ENCODE measurements at regions not wholly inside any gene's neighbourhood (a gene's known extent, or its start where the extent isn't known, plus 50 kb on each side); places are given as distances from the start of the nearest gene placed in this dataset.
"Not testable (repeated sequence)": the region's sequence is repeated elsewhere in the genome, so short reads cannot be mapped to it uniquely, and the experiment has no call there.

DNA sequence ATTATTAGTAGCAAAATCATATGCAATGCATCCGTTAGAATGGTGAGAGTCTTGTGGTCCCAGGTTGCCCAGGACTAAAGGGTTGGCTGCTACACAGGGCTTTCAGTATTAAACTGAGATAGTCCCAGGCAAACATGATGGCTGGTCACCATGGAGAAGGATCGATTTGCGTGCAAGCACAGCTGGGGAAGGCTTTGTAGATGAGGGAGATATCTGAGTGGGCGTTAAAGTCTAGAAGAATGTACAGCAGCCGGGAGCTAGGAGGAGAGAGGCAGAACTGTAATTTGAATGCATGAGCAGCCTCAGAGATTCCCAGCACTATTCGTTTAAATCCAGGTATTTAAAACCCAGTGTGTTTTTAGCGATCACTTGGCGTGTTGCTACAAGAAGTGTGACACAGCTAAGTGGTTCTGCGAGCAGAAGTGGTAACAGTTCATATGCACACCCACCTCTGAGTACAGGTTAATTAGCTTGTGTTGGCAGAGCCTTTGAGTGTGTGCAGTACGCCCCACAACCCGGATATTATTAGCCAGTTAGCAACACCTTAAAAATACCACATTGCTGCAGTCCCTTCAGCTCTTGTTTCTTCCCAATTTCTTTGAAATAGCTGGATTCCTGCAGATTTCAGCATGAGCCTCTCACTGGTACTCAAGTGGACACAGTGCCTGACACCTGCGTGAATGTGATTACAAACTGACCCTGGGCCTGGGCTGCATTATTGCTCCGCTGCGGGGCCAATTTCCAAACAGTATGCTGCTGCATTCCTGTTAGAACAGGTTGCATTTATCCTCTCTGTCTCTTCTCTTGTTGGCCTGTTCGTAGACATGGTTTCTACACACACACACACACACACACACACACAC lies 67.2 kb upstream of the SCAF4 start:
- TF ChIP-seq, protein P1, sequence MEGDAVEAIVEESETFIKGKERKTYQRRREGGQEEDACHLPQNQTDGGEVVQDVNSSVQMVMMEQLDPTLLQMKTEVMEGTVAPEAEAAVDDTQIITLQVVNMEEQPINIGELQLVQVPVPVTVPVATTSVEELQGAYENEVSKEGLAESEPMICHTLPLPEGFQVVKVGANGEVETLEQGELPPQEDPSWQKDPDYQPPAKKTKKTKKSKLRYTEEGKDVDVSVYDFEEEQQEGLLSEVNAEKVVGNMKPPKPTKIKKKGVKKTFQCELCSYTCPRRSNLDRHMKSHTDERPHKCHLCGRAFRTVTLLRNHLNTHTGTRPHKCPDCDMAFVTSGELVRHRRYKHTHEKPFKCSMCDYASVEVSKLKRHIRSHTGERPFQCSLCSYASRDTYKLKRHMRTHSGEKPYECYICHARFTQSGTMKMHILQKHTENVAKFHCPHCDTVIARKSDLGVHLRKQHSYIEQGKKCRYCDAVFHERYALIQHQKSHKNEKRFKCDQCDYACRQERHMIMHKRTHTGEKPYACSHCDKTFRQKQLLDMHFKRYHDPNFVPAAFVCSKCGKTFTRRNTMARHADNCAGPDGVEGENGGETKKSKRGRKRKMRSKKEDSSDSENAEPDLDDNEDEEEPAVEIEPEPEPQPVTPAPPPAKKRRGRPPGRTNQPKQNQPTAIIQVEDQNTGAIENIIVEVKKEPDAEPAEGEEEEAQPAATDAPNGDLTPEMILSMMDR (conservative IDR thresholded peaks at IDR 0.05; ENCODE audit: low read depth, low read length) = no peak
- no peak for DNase-seq (ENCODE audit: low read depth)
- H3K4me3 ChIP-seq (ENCODE audit: low read depth, low read length) = no peak overlapping the region

DNA sequence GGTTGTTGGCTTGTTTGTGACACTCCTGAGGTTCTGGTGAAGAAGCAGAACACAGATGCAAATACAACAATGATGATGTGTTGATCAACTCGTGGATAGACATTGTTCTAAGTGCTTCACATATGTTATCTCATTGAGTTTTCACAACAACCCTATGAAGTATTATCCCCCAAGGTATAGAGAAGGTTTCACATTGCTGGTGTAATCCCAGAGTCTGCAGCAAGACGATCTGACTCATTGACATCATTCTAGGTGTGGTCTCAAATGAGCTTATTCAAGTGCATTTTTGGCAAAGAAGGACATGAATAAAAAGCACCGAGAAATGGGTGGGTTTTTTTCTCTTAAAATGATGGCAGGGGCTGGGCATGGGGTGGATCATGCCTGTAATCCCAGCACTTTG lies 64.1 kb upstream of the SCAF4 start:
- no peak overlapping the region for H3K4me3 ChIP-seq (ENCODE audit: low read depth, low read length)
- TF ChIP-seq, protein P1 (conservative IDR thresholded peaks at IDR 0.05; ENCODE audit: low read depth, low read length) = no peak
- DNase-seq (ENCODE audit: low read depth) = no peak

DNA sequence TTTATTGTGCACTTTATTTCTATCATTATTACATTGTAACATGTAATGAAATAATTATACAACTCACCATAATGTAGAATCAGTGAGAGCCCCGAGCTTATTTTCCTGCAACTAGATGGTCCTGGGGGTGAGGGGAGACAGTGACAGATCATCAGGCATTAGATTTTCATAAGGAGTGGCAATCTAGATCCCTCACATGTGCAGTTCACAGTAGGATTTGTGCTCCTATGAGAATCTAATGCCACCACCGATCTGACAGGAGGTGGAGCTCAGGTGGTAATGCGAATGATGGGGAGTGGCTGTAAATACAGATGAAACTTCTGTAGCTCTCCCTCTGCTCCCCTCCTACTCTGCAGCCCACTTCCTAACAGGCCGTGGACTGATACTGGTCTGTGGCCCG lies 58.5 kb upstream of the SCAF4 start:
- DNase-seq (ENCODE audit: low read depth); H3K4me3 ChIP-seq (ENCODE audit: low read depth, low read length): not testable (repeated sequence)

DNA sequence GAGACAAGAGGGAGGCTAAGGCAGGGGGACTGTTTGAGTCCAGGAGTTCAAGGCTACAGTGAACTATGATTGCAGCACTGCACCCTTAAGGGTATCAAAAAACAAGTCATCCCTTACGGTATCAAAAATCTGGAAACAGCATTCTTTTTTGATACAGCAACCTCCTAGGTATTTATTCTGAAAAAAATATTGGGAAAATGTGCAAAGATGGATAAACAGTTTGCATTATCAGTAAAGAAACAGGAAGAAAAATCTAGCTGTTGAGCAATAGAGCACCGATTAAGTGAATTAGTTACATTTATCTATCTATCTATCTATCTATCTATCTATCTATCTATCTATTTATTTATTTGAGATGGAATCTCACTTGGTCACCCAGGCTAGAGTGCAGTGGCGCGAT lies 56.7 kb upstream of the SCAF4 start:
- no peak overlapping the region for H3K4me3 ChIP-seq (ENCODE audit: low read depth, low read length)
- TF ChIP-seq, protein P1 (conservative IDR thresholded peaks at IDR 0.05; ENCODE audit: low read depth, low read length) = no peak
- DNase-seq (ENCODE audit: low read depth) = no peak

DNA sequence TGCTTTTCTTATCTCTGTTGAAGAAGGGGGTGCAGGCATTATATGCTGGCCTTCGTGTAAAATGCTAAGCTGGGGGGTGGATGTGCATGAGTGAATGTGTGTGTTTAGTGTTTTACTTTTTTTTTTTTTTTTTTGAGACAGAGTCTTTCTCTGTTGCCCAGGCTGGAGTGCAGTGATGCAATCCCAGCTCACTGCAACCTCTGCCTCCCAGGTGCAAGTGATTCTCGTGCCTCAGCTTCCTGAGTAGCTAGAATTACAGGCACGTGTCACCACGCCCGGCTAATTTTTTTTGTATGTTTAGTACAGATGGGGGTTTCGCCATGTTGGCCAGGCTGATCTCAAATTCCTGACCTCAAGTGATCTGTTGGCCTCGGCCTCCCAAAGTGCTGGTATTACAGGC lies 55.8 kb upstream of the SCAF4 start:
- DNase-seq (ENCODE audit: low read depth); H3K4me3 ChIP-seq (ENCODE audit: low read depth, low read length): not testable (repeated sequence)

DNA sequence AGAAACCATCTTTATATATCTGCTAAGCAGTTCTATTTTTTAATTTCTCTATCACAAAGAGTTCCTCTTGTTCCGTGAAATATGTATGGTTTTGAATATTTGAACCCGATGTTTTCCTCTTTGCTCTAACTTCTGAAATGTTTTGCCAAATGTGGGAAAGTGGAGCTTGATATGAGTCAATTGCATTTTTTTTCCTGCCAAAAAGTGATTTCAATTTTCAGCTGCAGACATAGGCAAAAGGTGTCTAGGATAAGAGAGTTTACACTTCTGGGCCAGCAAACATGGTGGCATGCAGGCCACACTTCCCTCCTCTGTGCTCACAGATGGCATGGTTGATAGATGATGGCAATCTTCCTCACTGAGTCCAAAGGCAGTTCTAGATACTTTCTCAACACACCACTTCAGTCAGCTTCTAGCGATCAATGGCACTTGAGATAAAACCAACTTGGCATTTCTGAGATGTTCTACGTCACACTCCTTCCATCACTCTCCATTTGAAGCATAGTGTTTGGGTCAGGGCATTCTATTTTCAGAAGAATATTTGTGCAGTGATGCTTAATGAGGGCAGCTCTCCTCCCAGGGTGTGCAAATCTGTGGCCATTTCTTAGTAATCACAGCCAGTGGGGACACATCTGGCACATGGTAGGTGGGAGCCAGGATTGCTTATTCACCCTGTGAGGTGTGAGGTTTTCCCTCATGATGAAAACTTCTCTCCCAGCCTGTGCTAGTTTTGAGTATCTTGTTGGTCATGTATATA lies 54.4 kb upstream of the SCAF4 start:
- no peak for DNase-seq (ENCODE audit: low read depth)
- TF ChIP-seq, protein P1 (conservative IDR thresholded peaks at IDR 0.05; ENCODE audit: low read depth, low read length) = no peak

DNA sequence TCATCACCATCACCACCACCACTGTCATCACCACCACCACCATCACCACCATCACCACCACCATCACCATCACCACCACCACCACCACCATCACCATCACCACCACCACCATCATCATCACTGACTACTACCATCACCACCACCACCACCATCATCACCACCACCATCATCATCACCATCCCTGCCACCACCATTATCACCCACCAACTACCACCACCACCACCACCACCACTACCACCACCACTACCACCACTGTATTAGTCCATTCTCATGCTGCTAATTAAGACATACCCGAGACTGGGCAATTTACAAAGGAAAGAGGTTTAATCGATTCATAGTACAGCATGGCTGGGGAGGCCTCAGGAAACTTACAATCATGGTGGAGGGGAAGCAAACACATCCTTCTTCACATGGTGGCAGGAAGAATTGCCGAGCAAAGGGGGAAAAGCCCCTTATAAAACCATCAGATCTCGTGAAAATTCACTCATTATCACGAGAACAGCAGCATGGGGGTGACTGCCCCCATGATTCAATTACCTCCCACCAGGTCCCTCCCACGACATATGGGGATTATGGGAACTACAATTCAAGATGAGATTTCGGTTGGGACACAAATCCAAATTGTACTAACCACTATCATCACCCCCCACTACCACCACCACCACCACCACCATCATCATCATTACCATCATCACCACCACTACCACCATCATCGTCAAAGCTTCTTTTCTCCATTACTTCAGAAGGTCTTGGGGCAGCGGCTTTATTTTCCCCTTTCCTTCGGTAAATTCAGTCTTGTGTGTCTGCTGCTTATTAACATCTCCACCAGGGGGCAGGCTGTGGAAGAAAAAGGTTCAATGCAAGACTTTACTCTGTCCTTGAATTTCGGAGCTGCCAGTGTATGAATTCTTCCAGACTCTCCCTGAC lies 53.6 kb upstream of the SCAF4 start:
- DNase-seq (ENCODE audit: low read depth) = peak; percentile 32
- not testable (repeated sequence) for H3K4me3 ChIP-seq (ENCODE audit: low read depth, low read length)
- TF ChIP-seq, protein P1 (conservative IDR thresholded peaks at IDR 0.05; ENCODE audit: low read depth, low read length) = peak; percentile 85

More for the DNA sequence above, 54.4 kb upstream of the SCAF4 start:
- H3K4me3 ChIP-seq (ENCODE audit: low read depth, low read length) = no peak overlapping the region

Data from epithelial cell of proximal tubule (primary cell).